GM12878 (cell line): ENCODE measurements at regions not wholly inside any gene's neighbourhood (a gene's known extent, or its start where the extent isn't known, plus 50 kb on each side); places are given as distances from the start of the nearest gene placed in this dataset.

Experiments
- ATAC-seq: fragments of 200-7000 bp; cut with Tn5 transposase; 3 replicates; pipeline ENCODE4 v1.9.1; 2020; ENCODE audit warnings: mild to moderate bottlenecking, moderate library complexity
- BruUV-seq: library from RNA; stranded (reverse); fragments of 400-500 nt; replicated peaks from 2 replicates; lab custom pipeline; 2021; lab: Mats Ljungman, UMichigan
- CTCF ChIA-PET: fragments of 300-600 bp; sonication (Branson Sonifier 250); formaldehyde crosslinking; extraction: SDS; loops from one replicate; lab custom pipeline; 2021; ENCODE audit warnings: inconsistent platforms; lab: Yijun Ruan, JAX
- POLR2A ChIA-PET: fragments of 350-600 bp; formaldehyde crosslinking; extraction: SDS; loops from one replicate; lab custom pipeline; 2021; ENCODE audit warnings: inconsistent platforms; lab: Charles Lee
- RAD21 ChIA-PET: fragments of 300-600 bp; sonication (Branson Sonifier 250); formaldehyde crosslinking; loops from one replicate; lab custom pipeline; 2023; ENCODE audit warnings: antibody characterized with exemption; ENCODE audit not compliant: unreplicated experiment; lab: Charles Lee
- SMC1A ChIA-PET: fragments of 300-600 bp; sonication (Branson Sonifier 250); formaldehyde crosslinking; loops from one replicate; lab custom pipeline; 2023; ENCODE audit not compliant: unreplicated experiment, uncharacterized antibody; lab: Charles Lee
- DNase-seq: peaks from one replicate; pipeline ENCODE4 v3.0.0-alpha.2; 2011; ENCODE audit warnings: low read depth, low spot score
- FAIRE-seq: peaks from 3 replicates; lab custom pipeline; 2011; peaks lifted over from hg19 to GRCh38; lab: Jason Lieb, UNC
- H2AFZ ChIP-seq: 2 replicates; pipeline ENCODE4 v1.6.0; 2011; ENCODE audit warnings: low read depth, low read length, control low read depth; ENCODE audit not compliant: control insufficient read depth
- H3K27ac ChIP-seq: 2 replicates; pipeline ENCODE4 v1.5.1; 2011; ENCODE audit warnings: control low read depth; ENCODE audit not compliant: control insufficient read depth, insufficient read depth
- H3K27me3 ChIP-seq, 2 experiments: replicated peaks in 1 of 2; 2 replicates each; pipeline versions ENCODE4 v1.6.0 to v1.6.1; 2011; ENCODE audit warnings: low read length in 1 of 2; ENCODE audit not compliant: control insufficient read depth in 2 of 2, insufficient read depth in 2 of 2
- H3K36me3 ChIP-seq, 2 experiments: 2 replicates each; pipeline ENCODE4 v1.5.1; 2011; ENCODE audit warnings: low read length in 1 of 2; ENCODE audit not compliant: control insufficient read depth in 2 of 2, insufficient read depth in 2 of 2
- H3K4me1 ChIP-seq: 2 replicates; pipeline ENCODE4 v1.6.1; 2011; ENCODE audit warnings: mild to moderate bottlenecking, low read length, moderate library complexity, mixed read lengths; ENCODE audit not compliant: control insufficient read depth, insufficient read depth
- H3K4me2 ChIP-seq: 2 replicates; pipeline ENCODE4 v1.6.0; 2011; ENCODE audit warnings: control low read depth; ENCODE audit not compliant: control insufficient read depth, insufficient read depth
- H3K4me3 ChIP-seq: fragments of 200-600 bp; sonication (generic); 2 replicates; pipeline ENCODE4 v1.5.1; 2016
- H3K79me2 ChIP-seq: 2 replicates; pipeline ENCODE4 v1.6.0; 2011; ENCODE audit warnings: low read length; ENCODE audit not compliant: control insufficient read depth, insufficient read depth
- H3K9ac ChIP-seq: 2 replicates; pipeline ENCODE4 v1.8.0; 2011; ENCODE audit warnings: low read length, control low read depth, mixed read lengths; ENCODE audit not compliant: control insufficient read depth, insufficient read depth
- H3K9me3 ChIP-seq: replicated peaks from 3 replicates; pipeline ENCODE4 v1.5.1; 2011; ENCODE audit warnings: mild to moderate bottlenecking, low read length; ENCODE audit not compliant: control insufficient read depth, insufficient read depth
- H4K20me1 ChIP-seq: 2 replicates; pipeline ENCODE4 v1.6.0; 2011; ENCODE audit not compliant: control insufficient read depth, insufficient read depth
- ATF7 ChIP-seq: fragments of 450-650 bp; IDR thresholded peaks from 2 replicates; pipeline ENCODE4 v1.6.1; 2016; ENCODE audit warnings: low read depth, mild to moderate bottlenecking
- BRCA1 ChIP-seq: IDR thresholded peaks from 2 replicates; pipeline ENCODE4 v1.6.1; 2011; ENCODE audit warnings: low read depth, low read length, improper control_type of control experiment
- CBFB ChIP-seq: IDR thresholded peaks from 2 replicates; pipeline ENCODE4 v1.6.1; 2016; ENCODE audit warnings: antibody characterized with exemption, low read depth
- CBX5 ChIP-seq: sonication (generic); IDR thresholded peaks from 2 replicates; pipeline ENCODE4 v1.6.1; 2016; ENCODE audit warnings: low read depth, moderate library complexity, mild to moderate bottlenecking, inconsistent platforms
- EP300 ChIP-seq, 2 experiments: fragments of 150-350 bp in 1 of 2; IDR thresholded peaks; 2 replicates each; pipeline ENCODE4 v1.6.1; 2011 to 2012; ENCODE audit warnings: low read depth in 2 of 2, low read length in 2 of 2, borderline replicate concordance in 1 of 2, improper control_type of control experiment in 1 of 2, inconsistent platforms in 1 of 2; ENCODE audit not compliant: control insufficient read depth in 1 of 2
- HDGF ChIP-seq: fragments of 450-650 bp; IDR thresholded peaks from 2 replicates; pipeline ENCODE4 v1.6.1; 2016; ENCODE audit warnings: antibody characterized with exemption
- MEF2A ChIP-seq: IDR thresholded peaks from 2 replicates; pipeline ENCODE4 v1.6.1; 2011; ENCODE audit warnings: low read depth, mild to moderate bottlenecking, low read length, moderate library complexity; ENCODE audit not compliant: insufficient read depth
- NFYA ChIP-seq: IDR thresholded peaks from 2 replicates; pipeline ENCODE4 v1.6.1; 2011; ENCODE audit warnings: low read depth, mild to moderate bottlenecking, low read length, improper control_type of control experiment, borderline replicate concordance
- NFYB ChIP-seq: IDR thresholded peaks from 2 replicates; pipeline ENCODE4 v1.6.1; 2011; ENCODE audit warnings: low read depth, mild to moderate bottlenecking, low read length, improper control_type of control experiment, moderate library complexity; ENCODE audit not compliant: insufficient read depth
- PAX8 ChIP-seq: fragments of 450-650 bp; IDR thresholded peaks from 2 replicates; pipeline ENCODE4 v1.6.1; 2017; ENCODE audit warnings: mild to moderate bottlenecking, moderate library complexity
- TCF3 ChIP-seq: IDR thresholded peaks from 2 replicates; pipeline ENCODE4 v1.6.1; 2012; ENCODE audit warnings: low read depth, mild to moderate bottlenecking, low read length, borderline replicate concordance; ENCODE audit not compliant: insufficient read depth
- WGBS: methylation state at CpG from one replicate; pipeline ENCODE4 v1.1.6; 2016; ENCODE audit warnings: low lambda C conversion rate; ENCODE audit not compliant: insufficient replicate concordance, insufficient coverage; ENCODE audit errors: missing lambda C conversion rate; 5-methylcytosine and 5-hydroxymethylcytosine counted together
- in situ Hi-C: fragments of 300-500 bp; cut with MboI; formaldehyde crosslinking; loops from 9 replicates; pipeline ENCODE4 v1.14.3; 2018; ENCODE audit warnings: mixed read lengths
- intact Hi-C: fragments of 100-400 bp; cut with micrococcal nuclease; formaldehyde crosslinking; loops from one replicate; pipeline ENCODE4 v1.14.2; 2022; ENCODE audit not compliant: unreplicated experiment
- TF ChIP-seq, protein P1 (sequence below): IDR thresholded peaks from 2 replicates; pipeline ENCODE4 v1.6.1; 2011; ENCODE audit warnings: borderline replicate concordance, low read depth, mild to moderate bottlenecking, moderate library complexity, mixed read lengths, low read length; ENCODE audit not compliant: insufficient read depth; ENCODE audit errors: extremely low read length
- TF ChIP-seq, protein P2 (sequence below): IDR thresholded peaks from 2 replicates; pipeline ENCODE4 v1.6.1; 2011; ENCODE audit warnings: low read depth, low read length, improper control_type of control experiment, borderline replicate concordance

DNA sequence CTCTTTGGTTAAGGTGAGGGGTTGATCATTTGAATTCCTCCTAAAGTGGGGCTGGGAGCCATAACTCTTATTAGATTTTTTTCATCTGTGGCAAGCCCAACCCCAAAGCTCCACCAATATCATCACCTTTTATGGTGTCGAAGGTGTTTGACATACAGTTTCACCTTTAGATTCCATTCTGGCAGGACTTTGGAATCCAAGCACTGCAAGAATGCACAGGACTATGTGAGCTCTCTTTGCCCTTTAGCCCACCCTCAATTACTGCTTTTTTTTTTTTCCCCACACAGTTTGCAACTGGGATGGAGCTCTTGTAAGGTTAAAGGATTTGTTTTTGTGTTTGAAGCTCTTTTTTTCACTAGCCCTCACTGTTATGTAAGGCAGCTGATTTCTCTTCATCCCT, 154.0 kb upstream of the KCNJ16 start (continued):
- no peak for TF ChIP-seq NFYB

DNA sequence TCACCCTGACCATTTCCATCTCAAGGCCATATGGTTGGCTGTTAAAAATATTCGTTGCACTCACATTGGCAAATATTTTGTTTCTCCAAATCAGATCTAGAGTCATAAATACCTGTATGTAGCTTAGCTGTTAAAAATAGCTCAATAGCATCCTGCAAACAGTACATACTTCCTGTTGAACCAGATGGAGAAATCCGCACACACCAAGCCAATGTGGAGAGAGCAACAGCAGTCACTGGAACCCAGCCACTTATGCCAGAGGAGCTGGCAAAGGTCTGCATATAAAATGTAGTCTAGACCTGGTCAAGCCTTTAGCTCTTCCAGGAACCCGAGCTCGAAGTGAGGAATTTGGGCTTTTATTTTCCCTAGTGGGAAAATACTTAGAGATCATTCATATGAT, 146.4 kb upstream of the KCNJ16 start:
- FAIRE-seq (no peak), DNase-seq (no peak), ATAC-seq (no peak)
- no TSS peak for BruUV-seq
- Histone ChIP-seq H3K4me2 (no peak overlapping the region), H3K27me3 (no peaks in the 10 kb centered on the region), H3K9me3 (no peaks in the 10 kb centered on the region), H3K27ac (no peak overlapping the region), H4K20me1 (no peaks in the 10 kb centered on the region), H3K9ac (no peak overlapping the region), H2AFZ (no peak overlapping the region), H3K4me3 (no peak overlapping the region), H3K79me2 (no peaks in the 10 kb centered on the region), H3K4me1 (no peaks in the 10 kb centered on the region), H3K36me3 (no peaks in the 10 kb centered on the region)
- ChIA-PET RAD21 (no interaction called here), SMC1A (no interaction called here), CTCF (no interaction called here), POLR2A (no interaction called here)
- 22% methylated on average over 4 of the region's 4 CpGs for WGBS
- TF ChIP-seq EP300 (IDR thresholded peaks at IDR 0.05; ENCODE audit: borderline replicate concordance in 1 of 2, control insufficient read depth in 1 of 2, low read depth in 2 of 2, low read length in 2 of 2) (no peak), ATF7 (no peak), CBX5 (no peak), HDGF (no peak), TCF3 (no peak), NFYA (no peak)
- in situ Hi-C loops: no loop called here
- intact Hi-C loops: no loop called here

DNA sequence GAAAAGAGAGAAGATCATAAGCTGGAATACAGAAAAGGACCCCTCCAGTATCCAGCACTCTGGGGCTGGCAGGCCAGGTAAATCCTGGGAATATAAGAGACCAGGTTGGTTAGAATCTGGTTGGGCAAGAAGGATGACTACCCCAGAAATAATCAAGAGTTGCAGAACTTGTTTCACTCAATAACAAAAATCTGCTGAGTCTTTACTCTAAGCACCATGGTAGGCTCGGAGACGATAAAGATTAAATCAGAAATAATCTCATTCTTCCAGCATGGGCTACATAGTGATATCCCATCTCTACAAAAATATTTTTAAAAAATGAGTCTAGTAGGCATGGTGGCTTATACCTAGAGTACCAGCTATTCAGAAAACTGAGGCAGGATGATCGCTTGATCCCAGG, 138.0 kb upstream of the KCNJ16 start:
- in situ Hi-C loops (no loop called here), intact Hi-C loops (no loop called here)
- Histone ChIP-seq H3K4me2 (no peak overlapping the region), H3K36me3 (no peaks in the 10 kb centered on the region), H3K27me3 (no peaks in the 10 kb centered on the region), H3K27ac (no peak overlapping the region), H4K20me1 (no peaks in the 10 kb centered on the region), H3K9ac (no peak overlapping the region), H3K79me2 (no peaks in the 10 kb centered on the region), H2AFZ (no peak overlapping the region), H3K4me1 (no peaks in the 10 kb centered on the region), H3K4me3 (no peak overlapping the region), H3K9me3 (no peaks in the 10 kb centered on the region)
- SMC1A ChIA-PET: no interaction called here
- CTCF ChIA-PET: no interaction called here
- 29% methylated on average over 3 of the region's 3 CpGs for WGBS
- RAD21 ChIA-PET: no interaction called here
- no TSS peak for BruUV-seq
- DNase-seq: no peak
- no peak for FAIRE-seq
- ATAC-seq: no peak
- POLR2A ChIA-PET: no interaction called here
- TF ChIP-seq, protein P1, sequence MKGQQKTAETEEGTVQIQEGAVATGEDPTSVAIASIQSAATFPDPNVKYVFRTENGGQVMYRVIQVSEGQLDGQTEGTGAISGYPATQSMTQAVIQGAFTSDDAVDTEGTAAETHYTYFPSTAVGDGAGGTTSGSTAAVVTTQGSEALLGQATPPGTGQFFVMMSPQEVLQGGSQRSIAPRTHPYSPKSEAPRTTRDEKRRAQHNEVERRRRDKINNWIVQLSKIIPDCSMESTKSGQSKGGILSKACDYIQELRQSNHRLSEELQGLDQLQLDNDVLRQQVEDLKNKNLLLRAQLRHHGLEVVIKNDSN: no peak
- no peak for TF ChIP-seq MEF2A
- no peak for TF ChIP-seq CBFB
- TF ChIP-seq TCF3: no peak
- no peak for TF ChIP-seq BRCA1
- TF ChIP-seq, protein P2, sequence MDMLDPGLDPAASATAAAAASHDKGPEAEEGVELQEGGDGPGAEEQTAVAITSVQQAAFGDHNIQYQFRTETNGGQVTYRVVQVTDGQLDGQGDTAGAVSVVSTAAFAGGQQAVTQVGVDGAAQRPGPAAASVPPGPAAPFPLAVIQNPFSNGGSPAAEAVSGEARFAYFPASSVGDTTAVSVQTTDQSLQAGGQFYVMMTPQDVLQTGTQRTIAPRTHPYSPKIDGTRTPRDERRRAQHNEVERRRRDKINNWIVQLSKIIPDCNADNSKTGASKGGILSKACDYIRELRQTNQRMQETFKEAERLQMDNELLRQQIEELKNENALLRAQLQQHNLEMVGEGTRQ: no peak
- no peak for TF ChIP-seq PAX8
